Fibroblast of lung (primary cell): ENCODE measurements at regions not wholly inside any gene's neighbourhood (a gene's known extent, or its start where the extent isn't known, plus 50 kb on each side); places are given as distances from the start of the nearest gene placed in this dataset.

Experiments
- DNase-seq, 2 donors: peaks; one replicate each; pipeline versions ENCODE4 v3.0.0 to v3.0.0-alpha.2; 2010; ENCODE audit warnings: low read depth in 2 of 2
- H2AFZ ChIP-seq: 2 replicates; pipeline ENCODE4 v1.5.1; 2012; ENCODE audit warnings: low read length, control low read depth, inconsistent platforms
- H3K27ac ChIP-seq: 2 replicates; pipeline ENCODE4 v1.5.1; 2011; ENCODE audit warnings: low read length, control low read depth; ENCODE audit not compliant: insufficient read depth
- H3K27me3 ChIP-seq: 2 replicates; pipeline ENCODE4 v1.5.1; 2011; ENCODE audit warnings: mild to moderate bottlenecking, low read length; ENCODE audit not compliant: control insufficient read depth, insufficient read depth
- H3K36me3 ChIP-seq: 2 replicates; pipeline ENCODE4 v1.5.1; 2011; ENCODE audit warnings: low read length; ENCODE audit not compliant: control insufficient read depth, insufficient read depth
- H3K4me1 ChIP-seq: 2 replicates; pipeline ENCODE4 v1.5.1; 2011; ENCODE audit warnings: low read length; ENCODE audit not compliant: control insufficient read depth, insufficient read depth; ENCODE audit errors: extremely low read depth
- H3K4me2 ChIP-seq: 2 replicates; pipeline ENCODE4 v1.5.1; 2011; ENCODE audit warnings: low read length, control low read depth; ENCODE audit not compliant: insufficient read depth; ENCODE audit errors: extremely low read depth
- H3K4me3 ChIP-seq, 4 experiments: fragments of 200-600 bp in 1 of 4; sonication (generic) in 1 of 4; replicated peaks in 1 of 4; 2 replicates each; pipeline ENCODE4 v1.5.1; 2011 to 2016; ENCODE audit warnings: low read length in 4 of 4, low read depth in 3 of 4, mild to moderate bottlenecking in 3 of 4, control low read depth in 2 of 4, inconsistent platforms in 1 of 4, mixed read lengths in 1 of 4; ENCODE audit not compliant: insufficient read depth in 1 of 4; ENCODE audit errors: control extremely low read depth in 1 of 4
- H3K79me2 ChIP-seq: 2 replicates; pipeline ENCODE4 v1.5.1; 2012; ENCODE audit warnings: mild to moderate bottlenecking, low read length, inconsistent platforms; ENCODE audit not compliant: control insufficient read depth, insufficient read depth
- H3K9ac ChIP-seq: 2 replicates; pipeline ENCODE4 v1.5.1; 2011; ENCODE audit warnings: mild to moderate bottlenecking, low read length, control low read depth; ENCODE audit not compliant: insufficient read depth
- H3K9me3 ChIP-seq: 2 replicates; pipeline ENCODE4 v1.5.1; 2012; ENCODE audit warnings: low read depth, low read length; ENCODE audit not compliant: control insufficient read depth, insufficient read depth
- H4K20me1 ChIP-seq: 2 replicates; pipeline ENCODE4 v1.5.1; 2011; ENCODE audit warnings: low read length; ENCODE audit not compliant: control insufficient read depth, insufficient read depth; ENCODE audit errors: extremely low read depth
- EZH2 ChIP-seq: IDR thresholded peaks from 2 replicates; pipeline ENCODE4 v1.5.1; 2012; ENCODE audit warnings: low read length, control low read depth, mild to moderate bottlenecking; ENCODE audit errors: missing control alignments
- TF ChIP-seq, protein P1 (sequence below), 2 donors: IDR thresholded peaks in 1 of 2; conservative IDR thresholded peaks in 1 of 2; 1 replicate in 1 of 2; 2 replicates in 1 of 2; pipeline ENCODE4 v1.5.1; 2011 to 2012; ENCODE audit warnings: low read length in 2 of 2, control low read depth in 1 of 2, inconsistent platforms in 1 of 2, low read depth in 1 of 2, mild to moderate bottlenecking in 1 of 2

DNA sequence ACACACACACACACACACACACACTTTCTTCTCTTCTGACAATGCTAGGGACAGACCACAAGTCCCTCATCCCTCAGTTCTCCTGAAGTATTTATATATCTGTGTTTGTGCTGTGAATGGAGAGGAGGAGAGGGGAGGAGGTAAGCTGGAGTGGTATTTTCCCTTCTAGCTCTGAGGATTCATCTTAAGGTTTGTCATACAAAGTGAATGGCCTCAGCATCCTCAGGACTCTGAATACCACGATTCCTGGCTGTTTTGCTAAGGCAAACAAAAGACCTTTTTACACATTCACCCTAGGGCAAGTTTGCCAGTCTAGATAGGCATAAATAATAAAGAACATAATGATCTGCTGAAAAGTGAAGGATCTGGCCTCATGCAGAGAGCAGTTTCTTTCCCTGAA, 65.7 kb upstream of the CHMP2B start:
- no peaks in the 10 kb centered on the region for H3K4me1 ChIP-seq
- no peaks in the 10 kb centered on the region for H3K9me3 ChIP-seq
- TF ChIP-seq, protein P1, sequence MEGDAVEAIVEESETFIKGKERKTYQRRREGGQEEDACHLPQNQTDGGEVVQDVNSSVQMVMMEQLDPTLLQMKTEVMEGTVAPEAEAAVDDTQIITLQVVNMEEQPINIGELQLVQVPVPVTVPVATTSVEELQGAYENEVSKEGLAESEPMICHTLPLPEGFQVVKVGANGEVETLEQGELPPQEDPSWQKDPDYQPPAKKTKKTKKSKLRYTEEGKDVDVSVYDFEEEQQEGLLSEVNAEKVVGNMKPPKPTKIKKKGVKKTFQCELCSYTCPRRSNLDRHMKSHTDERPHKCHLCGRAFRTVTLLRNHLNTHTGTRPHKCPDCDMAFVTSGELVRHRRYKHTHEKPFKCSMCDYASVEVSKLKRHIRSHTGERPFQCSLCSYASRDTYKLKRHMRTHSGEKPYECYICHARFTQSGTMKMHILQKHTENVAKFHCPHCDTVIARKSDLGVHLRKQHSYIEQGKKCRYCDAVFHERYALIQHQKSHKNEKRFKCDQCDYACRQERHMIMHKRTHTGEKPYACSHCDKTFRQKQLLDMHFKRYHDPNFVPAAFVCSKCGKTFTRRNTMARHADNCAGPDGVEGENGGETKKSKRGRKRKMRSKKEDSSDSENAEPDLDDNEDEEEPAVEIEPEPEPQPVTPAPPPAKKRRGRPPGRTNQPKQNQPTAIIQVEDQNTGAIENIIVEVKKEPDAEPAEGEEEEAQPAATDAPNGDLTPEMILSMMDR (conservative IDR thresholded peaks at IDR 0.05 in 1 of 2, IDR thresholded peaks at IDR 0.05 in 1 of 2; ENCODE audit: low read depth in 1 of 2, low read length in 2 of 2), result no peak
- TF ChIP-seq EZH2, result no peak
- H3K79me2 ChIP-seq, result no peaks in the 10 kb centered on the region
- no peaks in the 10 kb centered on the region for H4K20me1 ChIP-seq
- no peak overlapping the region for H3K4me2 ChIP-seq
- DNase-seq, result no peak
- no peaks in the 10 kb centered on the region for H3K27me3 ChIP-seq
- H3K36me3 ChIP-seq, result no peaks in the 10 kb centered on the region
- no peak overlapping the region for H2AFZ ChIP-seq
- H3K27ac ChIP-seq, result no peak overlapping the region
- H3K4me3 ChIP-seq, result no peak overlapping the region
- no peak overlapping the region for H3K9ac ChIP-seq

- no peak overlapping the region for H3K4me2 ChIP-seq
- H3K9ac ChIP-seq, result no peak overlapping the region
- H2AFZ ChIP-seq, result no peak overlapping the region
- TF ChIP-seq EZH2, result no peak
- TF ChIP-seq, protein P1 (conservative IDR thresholded peaks at IDR 0.05 in 1 of 2, IDR thresholded peaks at IDR 0.05 in 1 of 2; ENCODE audit: low read depth in 1 of 2, low read length in 2 of 2), result no peak
- H3K4me3 ChIP-seq, result no peak overlapping the region
- no peaks in the 10 kb centered on the region for H3K79me2 ChIP-seq
- no peaks in the 10 kb centered on the region for H3K27me3 ChIP-seq
- H4K20me1 ChIP-seq, result no peaks in the 10 kb centered on the region
- no peaks in the 10 kb centered on the region for H3K36me3 ChIP-seq
- no peak overlapping the region for H3K27ac ChIP-seq
- H3K4me1 ChIP-seq, result no peaks in the 10 kb centered on the region
- no peaks in the 10 kb centered on the region for H3K9me3 ChIP-seq
- no peak for DNase-seq
These were observed 66.1 kb upstream of the CHMP2B start for GRCh38 chr3:87161013-87161412.

GRCh38 chr3:87158823-87159222, 68.3 kb upstream of the CHMP2B start:
- H2AFZ ChIP-seq, result no peak overlapping the region
- no peak overlapping the region for H3K9ac ChIP-seq
- TF ChIP-seq EZH2, result no peak
- TF ChIP-seq, protein P1 (conservative IDR thresholded peaks at IDR 0.05 in 1 of 2, IDR thresholded peaks at IDR 0.05 in 1 of 2; ENCODE audit: low read depth in 1 of 2, low read length in 2 of 2), result no peak
- H3K36me3 ChIP-seq, result no peaks in the 10 kb centered on the region
- H4K20me1 ChIP-seq, result no peaks in the 10 kb centered on the region
- H3K27me3 ChIP-seq, result no peaks in the 10 kb centered on the region
- H3K9me3 ChIP-seq, result no peaks in the 10 kb centered on the region
- DNase-seq, result no peak
- H3K79me2 ChIP-seq, result no peaks in the 10 kb centered on the region
- H3K27ac ChIP-seq, result no peak overlapping the region
- no peak overlapping the region for H3K4me3 ChIP-seq
- no peaks in the 10 kb centered on the region for H3K4me1 ChIP-seq
- H3K4me2 ChIP-seq, result no peak overlapping the region
